GM19328 (cell line): ENCODE measurements at regions not wholly inside any gene's neighbourhood (a gene's known extent, or its start where the extent isn't known, plus 50 kb on each side); places are given as distances from the start of the nearest gene placed in this dataset.
A peak's percentile ranks its signal among the peaks of the same experiment; 100 is the strongest.

Experiments used
- ATAC-seq: cut with Tn5 transposase; IDR thresholded peaks from one replicate; pipeline ENCODE4 v1.9.1; 2021; ENCODE audit warnings: mild to moderate bottlenecking, moderate library complexity; ENCODE audit not compliant: unreplicated experiment

GRCh38 chr13:23488442-23488841, 54.9 kb upstream of the SACS start:
- ATAC-seq = no peak

GRCh38 chr13:23496255-23496654, 62.8 kb upstream of the SACS start:
- no peak for ATAC-seq

GRCh38 chr13:23497191-23497590, 63.7 kb upstream of the SACS start:
- no peak for ATAC-seq

GRCh38 chr13:23500849-23501248, 67.3 kb upstream of the SACS start:
- no peak for ATAC-seq

GRCh38 chr13:23504180-23504579, 66.0 kb upstream of the TNFRSF19 start:
- no peak for ATAC-seq

- no peak for ATAC-seq
Measured at GRCh38 chr13:23505007-23505406, 65.2 kb upstream of the TNFRSF19 start.

- no peak for ATAC-seq
Measured at GRCh38 chr13:23506071-23506806, 64.0 kb upstream of the TNFRSF19 start.

GRCh38 chr13:23506807-23507291, 63.4 kb upstream of the TNFRSF19 start:
- no peak for ATAC-seq

GRCh38 chr13:23509781-23510543, 60.2 kb upstream of the TNFRSF19 start:
- no peak for ATAC-seq

GRCh38 chr13:23510544-23510916, 59.7 kb upstream of the TNFRSF19 start:
- no peak for ATAC-seq

GRCh38 chr13:23510979-23511735, 59.1 kb upstream of the TNFRSF19 start:
- peak; percentile 57 for ATAC-seq

GRCh38 chr13:23512762-23513395, 57.3 kb upstream of the TNFRSF19 start:
- no peak for ATAC-seq

GRCh38 chr13:23513455-23513854, 56.8 kb upstream of the TNFRSF19 start:
- no peak for ATAC-seq

- no peak for ATAC-seq
Measured at GRCh38 chr13:23514076-23514475, 56.1 kb upstream of the TNFRSF19 start.

GRCh38 chr13:23515116-23515515, 55.1 kb upstream of the TNFRSF19 start:
- no peak for ATAC-seq

- no peak for ATAC-seq
Measured at GRCh38 chr13:23516190-23516589, 54.0 kb upstream of the TNFRSF19 start.

GRCh38 chr13:23516702-23517101, 53.5 kb upstream of the TNFRSF19 start:
- ATAC-seq = no peak

- no peak for ATAC-seq
Measured at GRCh38 chr13:23518231-23518630, 52.0 kb upstream of the TNFRSF19 start.
